NCI-H2196 treated with DMSO at 0.1 percent for 48 hours (cell line): ENCODE measurements at regions not wholly inside any gene's neighbourhood (a gene's known extent, or its start where the extent isn't known, plus 50 kb on each side); places are given as distances from the start of the nearest gene placed in this dataset.

Experiments
- DNase-seq: peaks from one replicate; lab custom pipeline; 2025; ENCODE audit not compliant: unreplicated experiment; lab: John Stamatoyannopoulos, UW

- no peak for DNase-seq
Measured at GRCh38 chr5:5967944-5968343, 410.4 kb downstream of the MED10 start.

- DNase-seq, result no peak
Measured at GRCh38 chr5:5967373-5967772, 411.0 kb downstream of the MED10 start.

- no peak for DNase-seq
Measured at GRCh38 chr5:5965132-5965531, 413.2 kb downstream of the MED10 start.

GRCh38 chr5:5964347-5964746, 414.0 kb downstream of the MED10 start:
- DNase-seq, result no peak

- no peak for DNase-seq
Measured at GRCh38 chr5:5957737-5958136, 420.6 kb downstream of the MED10 start.

GRCh38 chr5:5954275-5954598, 424.1 kb downstream of the MED10 start:
- no peak for DNase-seq

GRCh38 chr5:5953584-5954274, 424.6 kb downstream of the MED10 start:
- DNase-seq, result no peak

- DNase-seq, result no peak
Measured at GRCh38 chr5:5951953-5952352, 426.4 kb downstream of the MED10 start.

- DNase-seq, result no peak
Measured at GRCh38 chr5:5950658-5951057, 427.7 kb downstream of the MED10 start.

GRCh38 chr5:5941486-5941885, 436.9 kb downstream of the MED10 start:
- no peak for DNase-seq

GRCh38 chr5:5939759-5940370, 438.5 kb downstream of the MED10 start:
- DNase-seq, result no peak

- no peak for DNase-seq
Measured at GRCh38 chr5:5933651-5934050, 444.7 kb downstream of the MED10 start.

GRCh38 chr5:5932824-5933223, 445.5 kb downstream of the MED10 start:
- no peak for DNase-seq

GRCh38 chr5:5930561-5930960, 447.8 kb downstream of the MED10 start:
- DNase-seq, result no peak

GRCh38 chr5:5929291-5930020, 448.9 kb downstream of the MED10 start:
- DNase-seq, result no peak

GRCh38 chr5:5925191-5925590, 453.2 kb downstream of the MED10 start:
- DNase-seq, result no peak

- no peak for DNase-seq
Measured at GRCh38 chr5:5919411-5919810, 458.9 kb downstream of the MED10 start.

GRCh38 chr5:5906778-5907177, 471.6 kb downstream of the MED10 start:
- no peak for DNase-seq

GRCh38 chr5:5905186-5905585, 473.2 kb downstream of the MED10 start:
- DNase-seq, result no peak

GRCh38 chr5:5904113-5904512, 474.2 kb downstream of the MED10 start:
- no peak for DNase-seq

- DNase-seq, result no peak
Measured at GRCh38 chr5:5902678-5903646, 475.4 kb downstream of the MED10 start.
